H9 (cell line): ENCODE measurements at regions not wholly inside any gene's neighbourhood (a gene's known extent, or its start where the extent isn't known, plus 50 kb on each side); places are given as distances from the start of the nearest gene placed in this dataset.

Source experiments
- DNase-seq: peaks from one replicate; pipeline ENCODE4 v3.0.0-alpha.2; 2017
- H2AFZ ChIP-seq: one replicate; pipeline ENCODE4 v1.6.1; 2013; ENCODE audit warnings: mild to moderate bottlenecking, low read length, control low read depth, moderate library complexity
- H2AK5ac ChIP-seq: 2 replicates; pipeline ENCODE4 v1.6.1; 2013; ENCODE audit warnings: low read length, control low read depth, mixed read lengths; ENCODE audit not compliant: insufficient read length
- H2BK120ac ChIP-seq: one replicate; pipeline ENCODE4 v1.6.1; 2013; ENCODE audit warnings: low read depth, mild to moderate bottlenecking, low read length, control low read depth, inconsistent platforms; ENCODE audit not compliant: poor library complexity, severe bottlenecking
- H2BK12ac ChIP-seq: 2 replicates; pipeline ENCODE4 v1.6.1; 2013; ENCODE audit warnings: low read length, control low read depth, mixed read lengths, low read depth; ENCODE audit not compliant: insufficient read length
- H2BK15ac ChIP-seq: 2 replicates; pipeline ENCODE4 v1.6.1; 2013; ENCODE audit warnings: low read depth, low read length, control low read depth
- H2BK20ac ChIP-seq: one replicate; pipeline ENCODE4 v1.6.1; 2013; ENCODE audit warnings: low read depth, mild to moderate bottlenecking, low read length, control low read depth, inconsistent platforms; ENCODE audit not compliant: poor library complexity, severe bottlenecking
- H2BK5ac ChIP-seq: 2 replicates; pipeline ENCODE4 v1.6.1; 2013; ENCODE audit warnings: low read length, control low read depth, mixed read lengths; ENCODE audit not compliant: insufficient read length
- H3K14ac ChIP-seq: 2 replicates; pipeline ENCODE4 v1.6.1; 2013; ENCODE audit warnings: low read length, control low read depth; ENCODE audit not compliant: insufficient read depth
- H3K18ac ChIP-seq: 2 replicates; pipeline ENCODE4 v1.6.1; 2013; ENCODE audit warnings: low read depth, mild to moderate bottlenecking, mixed read lengths, low read length, control low read depth; ENCODE audit not compliant: insufficient read length
- H3K23ac ChIP-seq: 2 replicates; pipeline ENCODE4 v1.6.1; 2013; ENCODE audit warnings: low read length, control low read depth, mixed read lengths, low read depth; ENCODE audit not compliant: insufficient read length
- H3K23me2 ChIP-seq: 2 replicates; pipeline ENCODE4 v1.6.1; 2013; ENCODE audit warnings: low read depth, mild to moderate bottlenecking, mixed read lengths, low read length, control low read depth; ENCODE audit not compliant: insufficient read length, poor library complexity, severe bottlenecking
- H3K27ac ChIP-seq: 2 replicates; pipeline ENCODE4 v1.5.1; 2013; ENCODE audit warnings: low read length, control low read depth, mixed read lengths, low read depth; ENCODE audit not compliant: insufficient read length
- H3K27me3 ChIP-seq: 2 replicates; pipeline ENCODE4 v1.6.1; 2013; ENCODE audit warnings: low read length, control low read depth, inconsistent platforms; ENCODE audit not compliant: insufficient read depth
- H3K4ac ChIP-seq: 2 replicates; pipeline ENCODE4 v1.6.1; 2013; ENCODE audit warnings: low read depth, mild to moderate bottlenecking, control low read depth, inconsistent platforms, low read length, moderate library complexity
- H3K4me1 ChIP-seq: 2 replicates; pipeline ENCODE4 v1.6.1; 2013; ENCODE audit warnings: low read length, control low read depth, inconsistent platforms; ENCODE audit not compliant: insufficient read depth
- H3K4me2 ChIP-seq: 2 replicates; pipeline ENCODE4 v1.6.1; 2013; ENCODE audit warnings: low read length, control low read depth, mixed read lengths; ENCODE audit not compliant: insufficient read length, insufficient read depth
- H3K56ac ChIP-seq: 2 replicates; pipeline ENCODE4 v1.6.1; 2013; ENCODE audit warnings: low read depth, mild to moderate bottlenecking, mixed read lengths, low read length, control low read depth; ENCODE audit not compliant: insufficient read length
- H3K79me1 ChIP-seq: 2 replicates; pipeline ENCODE4 v1.6.1; 2013; ENCODE audit warnings: low read depth, mild to moderate bottlenecking, moderate library complexity, low read length, control low read depth, inconsistent platforms; ENCODE audit not compliant: insufficient read depth, poor library complexity, severe bottlenecking
- H3K79me2 ChIP-seq: 2 replicates; pipeline ENCODE4 v1.6.1; 2013; ENCODE audit warnings: low read length, control low read depth, inconsistent platforms; ENCODE audit not compliant: insufficient read depth
- H3K9ac ChIP-seq: 2 replicates; pipeline ENCODE4 v1.6.1; 2013; ENCODE audit warnings: low read length, control low read depth, mixed read lengths; ENCODE audit not compliant: insufficient read length; ENCODE audit errors: extremely low read depth
- H3K9me3 ChIP-seq: one replicate; pipeline ENCODE4 v1.6.1; 2013; ENCODE audit warnings: low read depth, low read length, inconsistent platforms; ENCODE audit not compliant: control insufficient read depth
- H3T11ph ChIP-seq: one replicate; pipeline ENCODE4 v1.6.1; 2013; ENCODE audit warnings: mild to moderate bottlenecking, low read length, control low read depth, inconsistent platforms
- H4K20me1 ChIP-seq: one replicate; pipeline ENCODE4 v1.6.1; 2013; ENCODE audit not compliant: control insufficient read depth, insufficient read length, insufficient read depth
- H4K5ac ChIP-seq: 2 replicates; pipeline ENCODE4 v1.6.1; 2013; ENCODE audit warnings: low read depth, mild to moderate bottlenecking, mixed read lengths, low read length, control low read depth; ENCODE audit not compliant: insufficient read length
- H4K8ac ChIP-seq: replicated peaks from 2 replicates; pipeline ENCODE4 v1.6.1; 2013; ENCODE audit warnings: low read length, control low read depth, mixed read lengths, low read depth; ENCODE audit not compliant: insufficient read length
- H4K91ac ChIP-seq: 2 replicates; pipeline ENCODE4 v1.6.1; 2013; ENCODE audit warnings: low read depth, mild to moderate bottlenecking, moderate library complexity, mixed read lengths, low read length, control low read depth; ENCODE audit not compliant: insufficient read length
- H3K27ac Mint-ChIP-seq, 3 experiments: 2 replicates in 2 of 3; 3 replicates in 1 of 3; pipeline ENCODE4 v1.8.0; 2020 to 2021; ENCODE audit warnings: mixed read lengths in 3 of 3, mild to moderate bottlenecking in 1 of 3, moderate library complexity in 1 of 3
- H3K27me3 Mint-ChIP-seq: 2 replicates; pipeline ENCODE4 v1.8.0; 2021; ENCODE audit warnings: low read depth, mild to moderate bottlenecking, moderate library complexity, mixed read lengths
- H3K36me3 Mint-ChIP-seq, 3 experiments: 2 replicates in 2 of 3; 3 replicates in 1 of 3; pipeline ENCODE4 v1.8.0; 2020 to 2021; ENCODE audit warnings: low read depth in 3 of 3, mixed read lengths in 3 of 3; ENCODE audit not compliant: insufficient read depth in 1 of 3
- H3K4me1 Mint-ChIP-seq, 2 experiments: 2 replicates each; pipeline ENCODE4 v1.8.0; 2020; ENCODE audit warnings: mixed read lengths in 2 of 2
- H3K4me3 Mint-ChIP-seq, 2 experiments: 2 replicates in 1 of 2; 3 replicates in 1 of 2; pipeline ENCODE4 v1.8.0; 2020 to 2021; ENCODE audit warnings: mild to moderate bottlenecking in 2 of 2, mixed read lengths in 2 of 2, moderate library complexity in 1 of 2
- H3K9me3 Mint-ChIP-seq, 2 experiments: 2 replicates in 1 of 2; 3 replicates in 1 of 2; pipeline ENCODE4 v1.8.0; 2020; ENCODE audit warnings: mild to moderate bottlenecking in 2 of 2, mixed read lengths in 2 of 2, moderate library complexity in 1 of 2
- whole genome bisulfite sequencing: extraction: QIAGEN DNeasy Blood & Tissue Kit; methylation state at CpG from one replicate; pipeline ENCODE4 v1.1.7; 2013; ENCODE audit warnings: missing lambda C conversion rate, low lambda C conversion rate, mixed read lengths; ENCODE audit not compliant: insufficient read length; ENCODE audit errors: extremely low coverage; 5-methylcytosine and 5-hydroxymethylcytosine counted together
- TF ChIP-seq, protein P1 (sequence below): fragments of 200-600 bp; sonication (generic); conservative IDR thresholded peaks from 3 replicates; pipeline ENCODE4 v1.8.0; 2021; ENCODE audit warnings: antibody characterized with exemption, mild to moderate bottlenecking

DNA sequence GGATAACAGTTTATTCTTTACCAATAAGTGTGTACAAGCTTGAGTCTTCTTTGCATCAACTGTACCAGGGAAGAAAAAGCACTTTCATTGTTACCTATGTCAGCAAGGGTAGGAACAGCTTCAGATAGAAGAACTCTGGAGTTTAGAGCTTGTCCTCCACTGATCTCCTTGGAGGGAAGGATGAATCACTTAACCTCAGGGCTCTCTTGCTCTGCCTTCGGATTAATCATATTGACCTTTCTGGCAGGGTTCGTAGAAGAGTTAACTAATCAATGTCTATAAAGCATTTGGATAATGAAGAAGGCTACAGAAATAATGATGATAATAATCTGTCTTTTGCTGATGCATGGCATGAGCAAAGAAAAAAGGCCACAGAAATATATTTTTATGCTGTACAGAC is 339.5 kb upstream of the TPK1 start:
- no peaks in the 10 kb centered on the region for H3K4me1 Mint-ChIP-seq
- Histone ChIP-seq H2BK20ac (no peak overlapping the region), H3K18ac (no peak overlapping the region), H3K79me2 (no peaks in the 10 kb centered on the region), H3K23me2 (no peaks in the 10 kb centered on the region), H3K4ac (no peak overlapping the region), H2AFZ (no peak overlapping the region), H3T11ph (no peak overlapping the region), H2BK5ac (no peak overlapping the region), H3K14ac (no peak overlapping the region), H4K5ac (no peak overlapping the region), H3K79me1 (no peaks in the 10 kb centered on the region), H3K9ac (no peak overlapping the region), H2BK120ac (no peak overlapping the region), H3K27me3 (no peaks in the 10 kb centered on the region), H2AK5ac (no peak overlapping the region), H3K27ac (no peak overlapping the region), H2BK12ac (no peak overlapping the region), H3K56ac (no peak overlapping the region), H3K23ac (no peak overlapping the region), H4K8ac (no peak overlapping the region), H3K4me1 (no peaks in the 10 kb centered on the region), H2BK15ac (no peak overlapping the region), H3K9me3 (no peaks in the 10 kb centered on the region), H4K20me1 (no peaks in the 10 kb centered on the region), H3K4me2 (no peak overlapping the region), H4K91ac (no peak overlapping the region)
- H3K4me3 Mint-ChIP-seq = no peak overlapping the region
- H3K9me3 Mint-ChIP-seq = peaks cover 0 to 4% of the 10 kb centered on the region in 2 experiments; a peak in 1 of 5 replicates
- DNase-seq = no peak
- H3K27ac Mint-ChIP-seq = no peak overlapping the region
- H3K36me3 Mint-ChIP-seq = peaks cover 0 to 5% (median 1%) of the 10 kb centered on the region in 3 experiments; a peak in 2 of 7 replicates
- WGBS = no CpG with 5 or more reads among the region's 2 CpGs
- TF ChIP-seq, protein P1, sequence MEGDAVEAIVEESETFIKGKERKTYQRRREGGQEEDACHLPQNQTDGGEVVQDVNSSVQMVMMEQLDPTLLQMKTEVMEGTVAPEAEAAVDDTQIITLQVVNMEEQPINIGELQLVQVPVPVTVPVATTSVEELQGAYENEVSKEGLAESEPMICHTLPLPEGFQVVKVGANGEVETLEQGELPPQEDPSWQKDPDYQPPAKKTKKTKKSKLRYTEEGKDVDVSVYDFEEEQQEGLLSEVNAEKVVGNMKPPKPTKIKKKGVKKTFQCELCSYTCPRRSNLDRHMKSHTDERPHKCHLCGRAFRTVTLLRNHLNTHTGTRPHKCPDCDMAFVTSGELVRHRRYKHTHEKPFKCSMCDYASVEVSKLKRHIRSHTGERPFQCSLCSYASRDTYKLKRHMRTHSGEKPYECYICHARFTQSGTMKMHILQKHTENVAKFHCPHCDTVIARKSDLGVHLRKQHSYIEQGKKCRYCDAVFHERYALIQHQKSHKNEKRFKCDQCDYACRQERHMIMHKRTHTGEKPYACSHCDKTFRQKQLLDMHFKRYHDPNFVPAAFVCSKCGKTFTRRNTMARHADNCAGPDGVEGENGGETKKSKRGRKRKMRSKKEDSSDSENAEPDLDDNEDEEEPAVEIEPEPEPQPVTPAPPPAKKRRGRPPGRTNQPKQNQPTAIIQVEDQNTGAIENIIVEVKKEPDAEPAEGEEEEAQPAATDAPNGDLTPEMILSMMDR = no peak
- no peaks in the 10 kb centered on the region for H3K27me3 Mint-ChIP-seq
